NCI-H1694 (cell line): ENCODE measurements at regions not wholly inside any gene's neighbourhood (a gene's known extent, or its start where the extent isn't known, plus 50 kb on each side); places are given as distances from the start of the nearest gene placed in this dataset.
A peak's percentile ranks its signal among the peaks of the same experiment; 100 is the strongest.
"Not testable (repeated sequence)": the region's sequence is repeated elsewhere in the genome, so short reads cannot be mapped to it uniquely, and the experiment has no call there.

ENCODE experiments used
- DNase-seq: peaks from one replicate; lab custom pipeline; 2025; lab: John Stamatoyannopoulos, UW

- DNase-seq = no peak
Measured at GRCh38 chr1:240722788-240723187, 110.8 kb upstream of the GREM2 start.

GRCh38 chr1:240720976-240721375, 109.0 kb upstream of the GREM2 start:
- no peak for DNase-seq

- DNase-seq = no peak
Measured at GRCh38 chr1:240719953-240720700, 108.2 kb upstream of the GREM2 start.

GRCh38 chr1:240716538-240716937, 104.6 kb upstream of the GREM2 start:
- DNase-seq = not testable (repeated sequence)

GRCh38 chr1:240714568-240715292, 102.8 kb upstream of the GREM2 start:
- DNase-seq = no peak

- no peak for DNase-seq
Measured at GRCh38 chr1:240712014-240712731, 100.2 kb upstream of the GREM2 start.

GRCh38 chr1:240711020-240711419, 99.1 kb upstream of the GREM2 start:
- no peak for DNase-seq

GRCh38 chr1:240709676-240710075, 97.7 kb upstream of the GREM2 start:
- no peak for DNase-seq

- no peak for DNase-seq
Measured at GRCh38 chr1:240706150-240706935, 94.4 kb upstream of the GREM2 start.

GRCh38 chr1:240705579-240705978, 93.6 kb upstream of the GREM2 start:
- DNase-seq = no peak

- DNase-seq = no peak
Measured at GRCh38 chr1:240701412-240701811, 89.5 kb upstream of the GREM2 start.

- DNase-seq = no peak
Measured at GRCh38 chr1:240695416-240695815, 83.5 kb upstream of the GREM2 start.

- DNase-seq = no peak
Measured at GRCh38 chr1:240693844-240694243, 81.9 kb upstream of the GREM2 start.

- DNase-seq = no peak
Measured at GRCh38 chr1:240693036-240693435, 81.1 kb upstream of the GREM2 start.

- DNase-seq = peak; percentile 73
Measured at GRCh38 chr1:240691909-240692705, 80.2 kb upstream of the GREM2 start.

GRCh38 chr1:240691501-240691900, 79.5 kb upstream of the GREM2 start:
- DNase-seq = no peak

GRCh38 chr1:240687820-240688219, 75.9 kb upstream of the GREM2 start:
- no peak for DNase-seq

- no peak for DNase-seq
Measured at GRCh38 chr1:240683576-240683975, 71.6 kb upstream of the GREM2 start.

GRCh38 chr1:240682859-240683242, 70.9 kb upstream of the GREM2 start:
- no peak for DNase-seq

GRCh38 chr1:240682166-240682858, 70.4 kb upstream of the GREM2 start:
- no peak for DNase-seq
